Astrocyte (in vitro differentiated cells and primary cell): ENCODE measurements at regions not wholly inside any gene's neighbourhood (a gene's known extent, or its start where the extent isn't known, plus 50 kb on each side); places are given as distances from the start of the nearest gene placed in this dataset.

Experiments
- DNase-seq: peaks from one replicate; pipeline ENCODE4 v3.0.0-alpha.2; 2010; ENCODE audit warnings: low read depth
- FAIRE-seq: peaks from 2 replicates; lab custom pipeline; 2011; peaks lifted over from hg19 to GRCh38; lab: Jason Lieb, UNC
- H2AFZ ChIP-seq: 2 replicates; pipeline ENCODE4 v1.6.0; 2012; ENCODE audit warnings: low read depth, low read length, inconsistent platforms
- H3K27ac ChIP-seq: 2 replicates; pipeline ENCODE4 v1.5.1; 2011; ENCODE audit warnings: low read depth, low read length, inconsistent platforms
- H3K27me3 ChIP-seq: 2 replicates; pipeline ENCODE4 v1.6.0; 2011; ENCODE audit warnings: low read length, inconsistent platforms; ENCODE audit not compliant: insufficient read depth
- H3K36me3 ChIP-seq: 2 replicates; pipeline ENCODE4 v1.5.1; 2011; ENCODE audit warnings: low read length, inconsistent platforms; ENCODE audit not compliant: insufficient read depth
- H3K4me1 ChIP-seq: 2 replicates; pipeline ENCODE4 v1.5.1; 2011; ENCODE audit warnings: low read length, inconsistent platforms; ENCODE audit not compliant: insufficient read depth
- H3K4me2 ChIP-seq: 2 replicates; pipeline ENCODE4 v1.6.0; 2012; ENCODE audit warnings: low read length, inconsistent platforms
- H3K4me3 ChIP-seq: 2 replicates; pipeline ENCODE4 v1.5.1; 2011; ENCODE audit warnings: low read depth, mild to moderate bottlenecking, low read length, inconsistent platforms; ENCODE audit not compliant: insufficient read depth
- H3K79me2 ChIP-seq: 2 replicates; pipeline ENCODE4 v1.6.0; 2012; ENCODE audit warnings: mild to moderate bottlenecking, low read length, inconsistent platforms; ENCODE audit not compliant: insufficient read depth
- H3K9ac ChIP-seq: 2 replicates; pipeline ENCODE4 v1.6.0; 2012; ENCODE audit warnings: mild to moderate bottlenecking, low read length, inconsistent platforms
- H3K9me3 ChIP-seq: 2 replicates; pipeline ENCODE4 v1.5.1; 2012; ENCODE audit warnings: low read depth, mild to moderate bottlenecking, low read length, inconsistent platforms; ENCODE audit not compliant: insufficient read depth
- H4K20me1 ChIP-seq: 2 replicates; pipeline ENCODE4 v1.6.0; 2012; ENCODE audit warnings: low read length, inconsistent platforms; ENCODE audit not compliant: insufficient read depth
- H3K27ac Mint-ChIP-seq: one replicate; pipeline ENCODE4 v1.8.0; 2021; ENCODE audit warnings: mild to moderate bottlenecking, mixed read lengths; ENCODE audit not compliant: unreplicated experiment
- H3K27me3 Mint-ChIP-seq: one replicate; pipeline ENCODE4 v1.8.0; 2021; ENCODE audit warnings: low read depth, mixed read lengths; ENCODE audit not compliant: unreplicated experiment
- H3K36me3 Mint-ChIP-seq: one replicate; pipeline ENCODE4 v1.8.0; 2021; ENCODE audit warnings: low read depth, mixed read lengths; ENCODE audit not compliant: unreplicated experiment
- H3K4me1 Mint-ChIP-seq: one replicate; pipeline ENCODE4 v1.8.0; 2021; ENCODE audit warnings: low read depth, mixed read lengths; ENCODE audit not compliant: unreplicated experiment
- H3K4me3 Mint-ChIP-seq: one replicate; pipeline ENCODE4 v1.8.0; 2021; ENCODE audit warnings: mild to moderate bottlenecking, moderate library complexity, mixed read lengths; ENCODE audit not compliant: unreplicated experiment
- H3K9me3 Mint-ChIP-seq: one replicate; pipeline ENCODE4 v1.8.0; 2021; ENCODE audit warnings: mild to moderate bottlenecking, mixed read lengths; ENCODE audit not compliant: unreplicated experiment
- CTCF ChIP-seq: IDR thresholded peaks from 2 replicates; pipeline ENCODE4 v1.5.1; 2011; ENCODE audit warnings: low read depth, mild to moderate bottlenecking, inconsistent platforms, low read length, moderate library complexity; ENCODE audit not compliant: insufficient read depth
- EZH2 ChIP-seq: IDR thresholded peaks from 2 replicates; pipeline ENCODE4 v1.6.1; 2012; ENCODE audit warnings: mild to moderate bottlenecking, low read length, inconsistent platforms; ENCODE audit not compliant: insufficient read depth

GRCh38 chr4:114034189-114034588 lies 54.7 kb upstream of the ARSJ start:
- TF ChIP-seq EZH2 (no peak), CTCF (no peak)
- Mint-ChIP-seq H3K9me3 (no peaks in the 10 kb centered on the region), H3K36me3 (no peaks in the 10 kb centered on the region), H3K27ac (no peak overlapping the region), H3K4me1 (no peaks in the 10 kb centered on the region), H3K27me3 (no peaks in the 10 kb centered on the region), H3K4me3 (no peak overlapping the region)
- no peak overlapping the region for H3K4me2 ChIP-seq
- H3K27ac ChIP-seq = no peak overlapping the region
- H3K4me3 ChIP-seq = no peak overlapping the region
- no peaks in the 10 kb centered on the region for H3K79me2 ChIP-seq
- no peaks in the 10 kb centered on the region for H4K20me1 ChIP-seq
- no peak for DNase-seq
- no peaks in the 10 kb centered on the region for H3K9me3 ChIP-seq
- FAIRE-seq = no peak
- no peaks in the 10 kb centered on the region for H3K27me3 ChIP-seq
- H3K4me1 ChIP-seq = no peaks in the 10 kb centered on the region
- H2AFZ ChIP-seq = no peak overlapping the region
- H3K9ac ChIP-seq = no peak overlapping the region
- no peaks in the 10 kb centered on the region for H3K36me3 ChIP-seq

- no peak for DNase-seq
- FAIRE-seq = no peak
- TF ChIP-seq CTCF = no peak
- TF ChIP-seq EZH2 = no peak
- Mint-ChIP-seq H3K36me3 (no peaks in the 10 kb centered on the region), H3K27ac (no peak overlapping the region), H3K4me1 (peaks cover 16% of the 10 kb centered on the region), H3K4me3 (no peak overlapping the region), H3K27me3 (no peaks in the 10 kb centered on the region), H3K9me3 (no peaks in the 10 kb centered on the region)
- no peaks in the 10 kb centered on the region for H4K20me1 ChIP-seq
- H3K27ac ChIP-seq = no peak overlapping the region
- no peak overlapping the region for H3K9ac ChIP-seq
- no peaks in the 10 kb centered on the region for H3K36me3 ChIP-seq
- H3K4me3 ChIP-seq = no peak overlapping the region
- no peaks in the 10 kb centered on the region for H3K27me3 ChIP-seq
- no peak overlapping the region for H2AFZ ChIP-seq
- H3K4me1 ChIP-seq = peaks cover 6% of the 10 kb centered on the region
- no peaks in the 10 kb centered on the region for H3K9me3 ChIP-seq
- H3K4me2 ChIP-seq = no peak overlapping the region
- H3K79me2 ChIP-seq = no peaks in the 10 kb centered on the region
Measured at GRCh38 chr4:114036426-114036825, 57.0 kb upstream of the ARSJ start.

- Histone ChIP-seq H4K20me1 (no peaks in the 10 kb centered on the region), H3K9me3 (no peaks in the 10 kb centered on the region), H2AFZ (no peak overlapping the region), H3K4me1 (peaks cover 6% of the 10 kb centered on the region), H3K79me2 (no peaks in the 10 kb centered on the region), H3K36me3 (no peaks in the 10 kb centered on the region), H3K4me3 (no peak overlapping the region), H3K27me3 (no peaks in the 10 kb centered on the region), H3K4me2 (no peak overlapping the region), H3K9ac (no peak overlapping the region), H3K27ac (no peak overlapping the region)
- Mint-ChIP-seq H3K27me3 (no peaks in the 10 kb centered on the region), H3K4me3 (no peak overlapping the region), H3K27ac (no peak overlapping the region), H3K36me3 (no peaks in the 10 kb centered on the region), H3K4me1 (peaks cover 16% of the 10 kb centered on the region), H3K9me3 (no peaks in the 10 kb centered on the region)
- TF ChIP-seq EZH2 (no peak), CTCF (no peak)
- no peak for DNase-seq
- FAIRE-seq = no peak
Measured at GRCh38 chr4:114036864-114037263, 57.4 kb upstream of the ARSJ start.
